Panc1 (cell line): ENCODE measurements at regions not wholly inside any gene's neighbourhood (a gene's known extent, or its start where the extent isn't known, plus 50 kb on each side); places are given as distances from the start of the nearest gene placed in this dataset.

ENCODE experiments used
- ATAC-seq: fragments of 200-7000 bp; cut with Tn5 transposase; 2 replicates; pipeline ENCODE4 v1.9.1; 2020; ENCODE audit warnings: mild to moderate bottlenecking, moderate library complexity
- BruUV-seq: library from RNA; stranded (reverse); fragments of 400-500 nt; replicated peaks from 2 replicates; lab custom pipeline; 2021; lab: Mats Ljungman, UMichigan
- CTCF ChIA-PET: fragments of 300-600 bp; sonication (Branson Sonifier 250); formaldehyde crosslinking; loops from one replicate; lab custom pipeline; 2022; ENCODE audit warnings: antibody characterized with exemption; lab: Charles Lee
- POLR2A ChIA-PET: fragments of 300-600 bp; sonication (Branson Sonifier 250); formaldehyde crosslinking; loops from one replicate; lab custom pipeline; 2022; ENCODE audit warnings: antibody characterized with exemption; lab: Charles Lee
- DNase-seq: peaks from one replicate; pipeline ENCODE4 v3.0.0-alpha.2; 2010; ENCODE audit warnings: low read depth, low spot score
- H3K27ac ChIP-seq: 2 replicates; pipeline ENCODE4 v1.5.1; 2011; ENCODE audit warnings: mild to moderate bottlenecking, low read length, inconsistent platforms
- H3K27me3 ChIP-seq: fragments of 200-500 bp; sonication (Bioruptor generic); 2 replicates; pipeline ENCODE4 v1.6.0; 2014; ENCODE audit warnings: low read length, inconsistent platforms; ENCODE audit not compliant: control insufficient read depth, insufficient read depth
- H3K36me3 ChIP-seq: fragments of 200-500 bp; sonication (Bioruptor generic); 2 replicates; pipeline ENCODE4 v1.5.1; 2014; ENCODE audit warnings: inconsistent platforms, mild to moderate bottlenecking, low read length, moderate library complexity; ENCODE audit not compliant: control insufficient read depth, insufficient read depth
- H3K4me1 ChIP-seq: 2 replicates; pipeline ENCODE4 v1.5.1; 2011; ENCODE audit warnings: inconsistent platforms, mild to moderate bottlenecking, low read length, moderate library complexity; ENCODE audit not compliant: control insufficient read depth, insufficient read depth
- H3K4me3 ChIP-seq, 2 experiments: 2 replicates each; pipeline ENCODE4 v1.5.1; 2011 to 2012; ENCODE audit warnings: low read depth in 2 of 2, low read length in 2 of 2, mild to moderate bottlenecking in 2 of 2, inconsistent platforms in 1 of 2, moderate library complexity in 1 of 2
- H3K9me3 ChIP-seq: fragments of 200-500 bp; sonication (Bioruptor generic); 2 replicates; pipeline ENCODE4 v1.5.1; 2014; ENCODE audit warnings: low read depth, mild to moderate bottlenecking, inconsistent platforms, low read length, moderate library complexity; ENCODE audit not compliant: control insufficient read depth, insufficient read depth
- POLR2AphosphoS5 ChIP-seq: IDR thresholded peaks from 2 replicates; pipeline ENCODE4 v1.6.1; 2012; ENCODE audit warnings: mild to moderate bottlenecking, low read depth, low read length, moderate library complexity
- SIN3A ChIP-seq: IDR thresholded peaks from 2 replicates; pipeline ENCODE4 v1.6.1; 2012; ENCODE audit warnings: low read depth, mild to moderate bottlenecking, low read length, moderate library complexity, borderline replicate concordance; ENCODE audit not compliant: insufficient read depth
- TCF7L2 ChIP-seq: IDR thresholded peaks from 2 replicates; pipeline ENCODE4 v1.6.1; 2011; ENCODE audit warnings: mild to moderate bottlenecking, low read depth, low read length, inconsistent platforms
- in situ Hi-C: cut with HindIII; loops from 2 replicates; pipeline ENCODE4 v1.10.0; 2016; ENCODE audit warnings: low sequenced_read_pairs, low pct_unique_long_range_greater_than_20kb
- intact Hi-C: fragments of 100-400 bp; cut with micrococcal nuclease; formaldehyde crosslinking; loops from one replicate; pipeline ENCODE4 v1.10.0; 2022; ENCODE audit not compliant: unreplicated experiment
- TF ChIP-seq, protein P1 (sequence below), 2 experiments: IDR thresholded peaks; 2 replicates each; pipeline ENCODE4 v1.6.1; 2011 to 2012; ENCODE audit warnings: low read depth in 2 of 2, control low read depth in 1 of 2, low read length in 1 of 2, mild to moderate bottlenecking in 1 of 2, moderate library complexity in 1 of 2; ENCODE audit not compliant: insufficient read depth in 1 of 2
- TF ChIP-seq, protein P2 (sequence below): fragments of 450-650 bp; IDR thresholded peaks from 2 replicates; pipeline ENCODE4 v1.5.1; 2017; ENCODE audit warnings: mild to moderate bottlenecking

DNA sequence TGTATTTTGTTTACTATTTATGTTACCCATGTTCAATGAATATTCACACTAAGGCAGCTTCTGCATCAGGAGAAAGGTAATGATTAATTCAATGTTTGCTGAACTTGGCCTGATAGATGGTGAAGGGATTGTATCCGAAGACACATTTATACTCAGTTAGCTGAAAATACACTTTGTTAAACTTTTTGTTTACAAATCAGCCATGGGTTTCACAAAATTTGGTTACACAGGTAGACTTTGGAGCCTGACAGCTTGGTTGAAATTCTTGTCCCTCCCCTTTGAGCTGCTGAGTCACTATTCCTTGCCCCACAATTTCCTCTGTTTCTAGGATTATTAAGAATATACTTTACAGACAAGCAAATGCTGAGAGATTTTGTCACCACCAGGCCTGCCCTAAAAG lies 162.6 kb downstream of the PPP1R3A start:
- CTCF ChIA-PET, result no interaction called here
- Histone ChIP-seq H3K9me3 (no peaks in the 10 kb centered on the region), H3K27me3 (no peaks in the 10 kb centered on the region), H3K27ac (no peak overlapping the region), H3K4me1 (no peaks in the 10 kb centered on the region), H3K36me3 (no peaks in the 10 kb centered on the region), H3K4me3 (no peak overlapping the region)
- in situ Hi-C loops (no loop called here), intact Hi-C loops (no loop called here)
- POLR2A ChIA-PET, result no interaction called here
- DNase-seq (no peak), ATAC-seq (no peak)
- no TSS peak for BruUV-seq
- TF ChIP-seq, protein P1, sequence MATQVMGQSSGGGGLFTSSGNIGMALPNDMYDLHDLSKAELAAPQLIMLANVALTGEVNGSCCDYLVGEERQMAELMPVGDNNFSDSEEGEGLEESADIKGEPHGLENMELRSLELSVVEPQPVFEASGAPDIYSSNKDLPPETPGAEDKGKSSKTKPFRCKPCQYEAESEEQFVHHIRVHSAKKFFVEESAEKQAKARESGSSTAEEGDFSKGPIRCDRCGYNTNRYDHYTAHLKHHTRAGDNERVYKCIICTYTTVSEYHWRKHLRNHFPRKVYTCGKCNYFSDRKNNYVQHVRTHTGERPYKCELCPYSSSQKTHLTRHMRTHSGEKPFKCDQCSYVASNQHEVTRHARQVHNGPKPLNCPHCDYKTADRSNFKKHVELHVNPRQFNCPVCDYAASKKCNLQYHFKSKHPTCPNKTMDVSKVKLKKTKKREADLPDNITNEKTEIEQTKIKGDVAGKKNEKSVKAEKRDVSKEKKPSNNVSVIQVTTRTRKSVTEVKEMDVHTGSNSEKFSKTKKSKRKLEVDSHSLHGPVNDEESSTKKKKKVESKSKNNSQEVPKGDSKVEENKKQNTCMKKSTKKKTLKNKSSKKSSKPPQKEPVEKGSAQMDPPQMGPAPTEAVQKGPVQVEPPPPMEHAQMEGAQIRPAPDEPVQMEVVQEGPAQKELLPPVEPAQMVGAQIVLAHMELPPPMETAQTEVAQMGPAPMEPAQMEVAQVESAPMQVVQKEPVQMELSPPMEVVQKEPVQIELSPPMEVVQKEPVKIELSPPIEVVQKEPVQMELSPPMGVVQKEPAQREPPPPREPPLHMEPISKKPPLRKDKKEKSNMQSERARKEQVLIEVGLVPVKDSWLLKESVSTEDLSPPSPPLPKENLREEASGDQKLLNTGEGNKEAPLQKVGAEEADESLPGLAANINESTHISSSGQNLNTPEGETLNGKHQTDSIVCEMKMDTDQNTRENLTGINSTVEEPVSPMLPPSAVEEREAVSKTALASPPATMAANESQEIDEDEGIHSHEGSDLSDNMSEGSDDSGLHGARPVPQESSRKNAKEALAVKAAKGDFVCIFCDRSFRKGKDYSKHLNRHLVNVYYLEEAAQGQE (IDR thresholded peaks at IDR 0.05; ENCODE audit: insufficient read depth in 1 of 2, low read depth in 2 of 2, low read length in 1 of 2), result no peak
- TF ChIP-seq POLR2AphosphoS5 (no peak), SIN3A (no peak), TCF7L2 (no peak)
- TF ChIP-seq, protein P2, sequence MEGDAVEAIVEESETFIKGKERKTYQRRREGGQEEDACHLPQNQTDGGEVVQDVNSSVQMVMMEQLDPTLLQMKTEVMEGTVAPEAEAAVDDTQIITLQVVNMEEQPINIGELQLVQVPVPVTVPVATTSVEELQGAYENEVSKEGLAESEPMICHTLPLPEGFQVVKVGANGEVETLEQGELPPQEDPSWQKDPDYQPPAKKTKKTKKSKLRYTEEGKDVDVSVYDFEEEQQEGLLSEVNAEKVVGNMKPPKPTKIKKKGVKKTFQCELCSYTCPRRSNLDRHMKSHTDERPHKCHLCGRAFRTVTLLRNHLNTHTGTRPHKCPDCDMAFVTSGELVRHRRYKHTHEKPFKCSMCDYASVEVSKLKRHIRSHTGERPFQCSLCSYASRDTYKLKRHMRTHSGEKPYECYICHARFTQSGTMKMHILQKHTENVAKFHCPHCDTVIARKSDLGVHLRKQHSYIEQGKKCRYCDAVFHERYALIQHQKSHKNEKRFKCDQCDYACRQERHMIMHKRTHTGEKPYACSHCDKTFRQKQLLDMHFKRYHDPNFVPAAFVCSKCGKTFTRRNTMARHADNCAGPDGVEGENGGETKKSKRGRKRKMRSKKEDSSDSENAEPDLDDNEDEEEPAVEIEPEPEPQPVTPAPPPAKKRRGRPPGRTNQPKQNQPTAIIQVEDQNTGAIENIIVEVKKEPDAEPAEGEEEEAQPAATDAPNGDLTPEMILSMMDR, result no peak

DNA sequence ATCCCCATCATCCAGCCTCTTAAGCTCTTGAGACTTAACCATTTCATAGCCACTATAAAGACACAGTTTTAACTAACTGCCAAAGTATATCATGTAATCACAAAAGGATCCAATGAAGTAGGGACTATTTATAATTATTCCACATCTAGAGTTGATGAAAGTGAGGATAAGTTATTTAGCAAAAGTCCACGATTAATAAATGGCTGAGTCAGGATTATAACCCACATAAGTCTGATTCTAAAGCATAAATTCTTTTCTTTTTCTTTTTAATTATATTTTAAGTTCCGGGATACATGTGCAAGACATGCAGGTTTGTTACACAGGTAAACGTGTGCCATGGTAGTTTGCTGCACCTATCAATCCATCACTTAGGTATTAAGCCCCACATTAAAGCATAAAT lies 166.1 kb downstream of the PPP1R3A start:
- CTCF ChIA-PET, result no interaction called here
- BruUV-seq, result no TSS peak

More for the DNA sequence above, 166.1 kb downstream of the PPP1R3A start:
- in situ Hi-C loops, result no loop called here
- no peak for DNase-seq
- Histone ChIP-seq H3K27me3 (no peaks in the 10 kb centered on the region), H3K4me3 (no peak overlapping the region), H3K27ac (no peak overlapping the region), H3K4me1 (no peaks in the 10 kb centered on the region), H3K36me3 (no peaks in the 10 kb centered on the region), H3K9me3 (no peaks in the 10 kb centered on the region)
- TF ChIP-seq, protein P1 (IDR thresholded peaks at IDR 0.05; ENCODE audit: insufficient read depth in 1 of 2, low read depth in 2 of 2, low read length in 1 of 2), result no peak
- TF ChIP-seq, protein P2, result no peak
- no peak for TF ChIP-seq POLR2AphosphoS5
- no peak for TF ChIP-seq SIN3A
- TF ChIP-seq TCF7L2, result no peak
- ATAC-seq, result no peak
- POLR2A ChIA-PET, result no interaction called here
- intact Hi-C loops, result no loop called here
